Testis (tissue), 2 donors: ENCODE measurements at regions not wholly inside any gene's neighbourhood (a gene's known extent, or its start where the extent isn't known, plus 50 kb on each side); places are given as distances from the start of the nearest gene placed in this dataset.

Experiments
- DNase-seq: peaks from one replicate; pipeline ENCODE4 v3.0.0-alpha.2; 2019
- H3K27ac ChIP-seq, 2 donors: fragments of 200-600 bp; sonication (generic); one replicate each; pipeline ENCODE4 v1.5.1; 2019
- H3K27me3 ChIP-seq: fragments of 200-600 bp; sonication (generic); one replicate; pipeline ENCODE4 v1.5.1; 2019
- H3K36me3 ChIP-seq: fragments of 200-600 bp; sonication (generic); one replicate; pipeline ENCODE4 v1.5.1; 2017; ENCODE audit warnings: low read depth; ENCODE audit errors: missing control alignments
- H3K4me1 ChIP-seq: fragments of 200-600 bp; sonication (generic); one replicate; pipeline ENCODE4 v1.5.1; 2019
- H3K4me3 ChIP-seq, 2 donors: fragments of 200-600 bp; sonication (generic); one replicate each; pipeline ENCODE4 v1.5.1; 2017 to 2019
- H3K9me3 ChIP-seq: fragments of 200-600 bp; sonication (generic); one replicate; pipeline ENCODE4 v1.5.1; 2017
- CTCF ChIP-seq, 3 experiments: fragments of 450-650 bp in 2 of 3; fragments of 200-600 bp in 1 of 3; sonication (generic) in 1 of 3; IDR thresholded peaks; one replicate each; pipeline ENCODE4 v1.5.1; 2016 to 2019; ENCODE audit warnings: antibody characterized with exemption in 3 of 3, mild to moderate bottlenecking in 2 of 3, moderate library complexity in 1 of 3
- POLR2A ChIP-seq: fragments of 450-650 bp; IDR thresholded peaks from one replicate; pipeline ENCODE4 v1.6.1; 2017; ENCODE audit warnings: antibody characterized with exemption, mild to moderate bottlenecking, moderate library complexity
- WGBS, 2 donors: methylation state at CpG; one replicate each; pipeline ENCODE4 v1.1.5; 2018; 5-methylcytosine and 5-hydroxymethylcytosine counted together
- intact Hi-C: fragments of 100-400 bp; cut with DNase I; formaldehyde crosslinking; loops from one replicate; pipeline ENCODE4 v1.15.1; 2023; ENCODE audit warnings: low total_unique reads

- no peak for TF ChIP-seq POLR2A
- TF ChIP-seq CTCF (IDR thresholded peaks at IDR 0.05): no peak
- Histone ChIP-seq H3K9me3 (no peaks in the 10 kb centered on the region), H3K4me1 (no peaks in the 10 kb centered on the region), H3K4me3 (no peak overlapping the region), H3K36me3 (no peaks in the 10 kb centered on the region), H3K27me3 (no peaks in the 10 kb centered on the region), H3K27ac (no peak overlapping the region)
- intact Hi-C loops: no loop called here
- DNase-seq: no peak
- 52 to 60% methylated on average over 9 of the region's 9 CpGs for WGBS, 2 donors
Measured at GRCh38 chr5:87944553-87945285, 323.9 kb downstream of the TMEM161B start.

- Histone ChIP-seq H3K4me1 (no peaks in the 10 kb centered on the region), H3K36me3 (no peaks in the 10 kb centered on the region), H3K27me3 (no peaks in the 10 kb centered on the region), H3K4me3 (no peak overlapping the region), H3K27ac (no peak overlapping the region), H3K9me3 (no peaks in the 10 kb centered on the region)
- 58 to 59% methylated on average over 4 of the region's 4 CpGs for WGBS, 2 donors
- DNase-seq: no peak
- intact Hi-C loops: no loop called here
- no peak for TF ChIP-seq POLR2A
- no peak for TF ChIP-seq CTCF (IDR thresholded peaks at IDR 0.05)
Measured at GRCh38 chr5:87940775-87941174, 327.9 kb downstream of the TMEM161B start.

- no peak for DNase-seq
- intact Hi-C loops: no loop called here
- no peaks in the 10 kb centered on the region for H3K9me3 ChIP-seq
- no peaks in the 10 kb centered on the region for H3K27me3 ChIP-seq
- H3K27ac ChIP-seq: no peak overlapping the region
- H3K36me3 ChIP-seq: no peaks in the 10 kb centered on the region
- no peaks in the 10 kb centered on the region for H3K4me1 ChIP-seq
- no peak for TF ChIP-seq CTCF (IDR thresholded peaks at IDR 0.05)
- TF ChIP-seq POLR2A: no peak
- H3K4me3 ChIP-seq: no peak overlapping the region
Measured at GRCh38 chr5:87936667-87937066, 332.0 kb downstream of the TMEM161B start.

- Histone ChIP-seq H3K36me3 (no peaks in the 10 kb centered on the region), H3K9me3 (no peaks in the 10 kb centered on the region), H3K4me1 (no peaks in the 10 kb centered on the region), H3K27ac (no peak overlapping the region), H3K4me3 (no peak overlapping the region), H3K27me3 (no peaks in the 10 kb centered on the region)
- intact Hi-C loops: no loop called here
- DNase-seq: no peak
- no peak for TF ChIP-seq CTCF (IDR thresholded peaks at IDR 0.05)
- TF ChIP-seq POLR2A: no peak
- WGBS, 2 donors: 52 to 71% methylated on average over 6 to 7 of the region's 7 CpGs
Measured at GRCh38 chr5:87924436-87924835, 344.2 kb downstream of the TMEM161B start.

GRCh38 chr5:87916320-87916719 is 352.3 kb downstream of the TMEM161B start:
- WGBS, 2 donors: 89 to 92% methylated on average over 3 to 4 of the region's 4 CpGs
- no peaks in the 10 kb centered on the region for H3K9me3 ChIP-seq
- no peak for TF ChIP-seq POLR2A

More at GRCh38 chr5:87916320-87916719, 352.3 kb downstream of the TMEM161B start:
- H3K4me3 ChIP-seq: no peak overlapping the region
- intact Hi-C loops: no loop called here
- no peaks in the 10 kb centered on the region for H3K27me3 ChIP-seq
- no peak overlapping the region for H3K27ac ChIP-seq
- no peaks in the 10 kb centered on the region for H3K4me1 ChIP-seq
- H3K36me3 ChIP-seq: no peaks in the 10 kb centered on the region
- no peak for DNase-seq
